ENCODE measurements at regions not wholly inside any gene's neighbourhood (a gene's known extent, or its start where the extent isn't known, plus 50 kb on each side); places are given as distances from the start of the nearest gene placed in this dataset.

- DNase-seq = no peak
Observed at GRCh38 chr2:14554849-14555545, 77.5 kb upstream of the LRATD1 start.

- no peak for DNase-seq
Observed at GRCh38 chr2:14557111-14557510, 75.4 kb upstream of the LRATD1 start.

- no peak for DNase-seq
Observed at GRCh38 chr2:14557916-14558315, 74.6 kb upstream of the LRATD1 start.

GRCh38 chr2:14558335-14558919, 74.1 kb upstream of the LRATD1 start:
- DNase-seq = no peak

- DNase-seq = no peak
Observed at GRCh38 chr2:14560716-14561115, 71.8 kb upstream of the LRATD1 start.

GRCh38 chr2:14563324-14563723, 69.2 kb upstream of the LRATD1 start:
- no peak for DNase-seq

- DNase-seq = no peak
Observed at GRCh38 chr2:14565666-14566065, 66.9 kb upstream of the LRATD1 start.

- DNase-seq = no peak
Observed at GRCh38 chr2:14567561-14567960, 65.0 kb upstream of the LRATD1 start.

- DNase-seq = no peak
Observed at GRCh38 chr2:14569294-14569693, 63.2 kb upstream of the LRATD1 start.

- no peak for DNase-seq
Observed at GRCh38 chr2:14572633-14573032, 59.9 kb upstream of the LRATD1 start.

GRCh38 chr2:14577843-14578242, 54.7 kb upstream of the LRATD1 start:
- no peak for DNase-seq

Data from T-helper 2 cell (primary cell).